ENCODE measurements at regions not wholly inside any gene's neighbourhood (a gene's known extent, or its start where the extent isn't known, plus 50 kb on each side); places are given as distances from the start of the nearest gene placed in this dataset.
"Not testable (repeated sequence)": the region's sequence is repeated elsewhere in the genome, so short reads cannot be mapped to it uniquely, and the experiment has no call there.

GRCh38 chr21:15301014-15301413 lies 236.2 kb upstream of the NRIP1 start:
- DNase-seq (ENCODE audit: low spot score): no peak

GRCh38 chr21:15301736-15302135 lies 236.9 kb upstream of the NRIP1 start:
- DNase-seq (ENCODE audit: low spot score) (no peak), ATAC-seq (no peak)

More at GRCh38 chr21:15301014-15301413, 236.2 kb upstream of the NRIP1 start:
- no peak for ATAC-seq

GRCh38 chr21:15306271-15306670 lies 241.5 kb upstream of the NRIP1 start:
- ATAC-seq (no peak), DNase-seq (ENCODE audit: low spot score) (no peak)

- DNase-seq (ENCODE audit: low spot score) (no peak), ATAC-seq (no peak)
These were observed 243.5 kb upstream of the NRIP1 start for GRCh38 chr21:15308333-15308732.

- ATAC-seq (no peak), DNase-seq (ENCODE audit: low spot score) (no peak)
These were observed 244.3 kb upstream of the NRIP1 start for GRCh38 chr21:15309022-15309590.

- DNase-seq (ENCODE audit: low spot score) (peak; percentile 77), ATAC-seq (peak; percentile 100)
These were observed 244.9 kb upstream of the NRIP1 start for GRCh38 chr21:15309721-15310120.

GRCh38 chr21:15311510-15311909 lies 246.7 kb upstream of the NRIP1 start:
- DNase-seq (ENCODE audit: low spot score) (no peak), ATAC-seq (no peak)

- not testable (repeated sequence) for DNase-seq (ENCODE audit: low spot score); ATAC-seq
These were observed 252.2 kb upstream of the NRIP1 start for GRCh38 chr21:15317034-15317433.

- ATAC-seq (no peak), DNase-seq (ENCODE audit: low spot score) (no peak)
These were observed 254.9 kb upstream of the NRIP1 start for GRCh38 chr21:15319727-15320126.

- DNase-seq (ENCODE audit: low spot score) (no peak), ATAC-seq (peak; percentile 94)
These were observed 259.7 kb upstream of the NRIP1 start for GRCh38 chr21:15324542-15324941.

GRCh38 chr21:15326032-15326867 lies 261.4 kb upstream of the NRIP1 start:
- DNase-seq (ENCODE audit: low spot score) (no peak), ATAC-seq (no peak)

- DNase-seq (ENCODE audit: low spot score): no peak
These were observed 263.0 kb upstream of the NRIP1 start for GRCh38 chr21:15327637-15328265.

GRCh38 chr21:15329191-15329590 lies 264.4 kb upstream of the NRIP1 start:
- ATAC-seq (no peak), DNase-seq (ENCODE audit: low spot score) (no peak)

More at GRCh38 chr21:15327637-15328265, 263.0 kb upstream of the NRIP1 start:
- ATAC-seq: peak; percentile 23

- no peak for DNase-seq (ENCODE audit: low spot score)
- no peak for ATAC-seq
These were observed 266.1 kb upstream of the NRIP1 start for GRCh38 chr21:15330872-15331271.

- DNase-seq (ENCODE audit: low spot score): no peak
- ATAC-seq: no peak
These were observed 267.8 kb upstream of the NRIP1 start for GRCh38 chr21:15332572-15332971.

- DNase-seq (ENCODE audit: low spot score): no peak
- ATAC-seq: no peak
These were observed 268.4 kb upstream of the NRIP1 start for GRCh38 chr21:15333136-15333710.

GRCh38 chr21:15333951-15334350 lies 269.2 kb upstream of the NRIP1 start:
- no peak for DNase-seq (ENCODE audit: low spot score)
- ATAC-seq: no peak

- DNase-seq (ENCODE audit: low spot score): no peak
- no peak for ATAC-seq
These were observed 278.3 kb upstream of the NRIP1 start for GRCh38 chr21:15343066-15343465.

- no peak for DNase-seq (ENCODE audit: low spot score)
- no peak for ATAC-seq
These were observed 287.2 kb upstream of the NRIP1 start for GRCh38 chr21:15352009-15352408.

- DNase-seq (ENCODE audit: low spot score) (no peak), ATAC-seq (no peak)
These were observed 288.7 kb upstream of the NRIP1 start for GRCh38 chr21:15353546-15353945.

GRCh38 chr21:15354516-15354915 lies 289.7 kb upstream of the NRIP1 start:
- DNase-seq (ENCODE audit: low spot score) (no peak), ATAC-seq (no peak)

GRCh38 chr21:15355066-15355465 lies 290.3 kb upstream of the NRIP1 start:
- no peak for ATAC-seq
- DNase-seq (ENCODE audit: low spot score): no peak

Measured in left lobe of liver (tissue), 2 donors.